Peyer's patch (tissue), 4 donors: ENCODE measurements at regions not wholly inside any gene's neighbourhood (a gene's known extent, or its start where the extent isn't known, plus 50 kb on each side); places are given as distances from the start of the nearest gene placed in this dataset.

Experiments
- CTCF ChIP-seq, 6 experiments: fragments of 450-650 bp in 4 of 6; fragments of 200-600 bp in 2 of 6; sonication (generic) in 1 of 6; IDR thresholded peaks; one replicate each; pipeline ENCODE4 v1.5.1; 2017 to 2019; ENCODE audit warnings: antibody characterized with exemption in 6 of 6, mild to moderate bottlenecking in 3 of 6, moderate library complexity in 1 of 6
- POLR2A ChIP-seq, 2 donors: fragments of 450-650 bp; IDR thresholded peaks; one replicate each; pipeline ENCODE4 v1.5.1; 2017; ENCODE audit warnings: antibody characterized with exemption in 2 of 2, mild to moderate bottlenecking in 2 of 2, moderate library complexity in 2 of 2

GRCh38 chr6:104301951-104302350, 557.8 kb downstream of the HACE1 start:
- TF ChIP-seq CTCF (IDR thresholded peaks at IDR 0.05), result no peak
- no peak for TF ChIP-seq POLR2A (IDR thresholded peaks at IDR 0.05)
